Lung microvascular endothelial cell (primary cell): ENCODE measurements at regions not wholly inside any gene's neighbourhood (a gene's known extent, or its start where the extent isn't known, plus 50 kb on each side); places are given as distances from the start of the nearest gene placed in this dataset.

Source experiments
- DNase-seq, 2 donors: peaks; one replicate each; pipeline versions ENCODE4 v3.0.0 to v3.0.0-alpha.2; 2010; ENCODE audit warnings: low read depth in 2 of 2

DNA sequence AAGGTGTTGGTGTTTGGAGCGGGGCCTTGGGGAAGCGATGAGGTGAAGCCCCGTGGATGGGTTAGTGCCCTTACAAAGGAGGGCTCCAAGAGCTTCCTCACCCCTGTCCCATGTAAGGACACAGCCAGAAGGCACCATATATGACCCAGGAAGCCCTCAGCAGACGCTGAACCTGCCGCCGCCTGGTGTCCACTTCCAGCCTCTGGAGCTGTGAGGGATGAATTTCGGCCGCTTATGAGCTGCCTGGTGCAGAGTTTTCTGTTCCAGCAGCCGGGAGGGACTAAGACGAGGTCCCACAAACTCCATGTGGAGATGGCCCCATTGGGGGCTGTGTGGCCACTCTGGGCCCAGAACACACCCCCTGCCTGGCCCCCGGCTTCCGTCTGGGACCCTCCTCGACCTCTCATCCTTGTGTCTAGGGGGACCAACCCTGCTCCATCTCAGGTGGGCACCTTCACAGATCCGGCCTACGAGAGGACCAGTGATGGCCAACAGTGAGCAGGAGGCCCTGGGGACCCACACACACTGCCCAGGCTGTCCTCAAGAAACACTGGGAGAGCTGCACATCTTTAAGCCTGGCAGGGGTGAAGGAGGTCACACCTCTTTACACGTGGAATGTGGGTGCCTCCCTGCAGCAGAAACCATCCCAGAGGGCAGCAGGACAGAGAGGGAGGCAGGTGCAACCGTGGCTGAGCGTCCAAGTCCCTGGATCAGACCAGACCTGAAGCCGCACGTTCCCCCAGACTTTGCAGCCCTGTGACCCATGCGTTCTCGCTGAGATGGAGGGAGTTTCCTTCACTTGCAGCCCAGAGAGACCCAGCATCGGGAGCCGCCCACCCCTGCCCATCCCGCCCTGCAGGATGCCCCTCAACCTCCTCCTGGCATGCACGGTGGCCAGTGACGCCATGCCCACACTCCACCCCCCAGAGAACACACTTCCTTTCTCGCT lies 96.1 kb downstream of the PDGFA start:
- no peak for DNase-seq

DNA sequence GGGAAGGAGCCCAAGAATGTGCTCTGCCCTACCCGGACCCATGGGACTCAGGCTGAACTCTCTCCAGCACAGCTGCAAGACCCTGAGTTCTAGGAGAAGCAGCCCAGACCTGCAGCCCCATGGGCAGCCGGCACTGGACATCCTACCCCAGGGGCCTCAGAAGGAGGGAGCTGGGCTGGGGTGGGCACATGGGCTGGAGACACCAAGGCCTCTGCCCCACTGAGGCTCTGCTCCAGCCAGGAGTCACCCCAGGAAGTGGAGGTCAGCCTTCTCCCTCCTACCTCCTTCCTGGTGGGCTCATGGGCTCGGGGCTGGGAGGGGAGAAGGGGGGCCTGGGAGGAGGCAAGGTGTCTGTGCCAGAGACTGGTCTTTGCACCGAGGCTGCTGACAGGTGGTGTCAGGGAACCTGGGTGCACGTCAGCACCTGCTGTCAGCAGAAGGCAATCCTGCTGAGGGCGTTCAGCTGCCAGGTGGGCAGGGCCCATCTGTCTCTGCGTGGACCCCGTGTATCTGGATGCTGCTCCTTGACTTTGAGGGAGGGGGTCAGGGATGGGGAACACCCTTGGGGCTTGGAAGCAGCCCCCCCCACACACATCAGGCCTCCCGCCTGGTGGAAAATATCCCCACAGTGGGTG lies 95.2 kb downstream of the PDGFA start:
- no peak for DNase-seq

DNA sequence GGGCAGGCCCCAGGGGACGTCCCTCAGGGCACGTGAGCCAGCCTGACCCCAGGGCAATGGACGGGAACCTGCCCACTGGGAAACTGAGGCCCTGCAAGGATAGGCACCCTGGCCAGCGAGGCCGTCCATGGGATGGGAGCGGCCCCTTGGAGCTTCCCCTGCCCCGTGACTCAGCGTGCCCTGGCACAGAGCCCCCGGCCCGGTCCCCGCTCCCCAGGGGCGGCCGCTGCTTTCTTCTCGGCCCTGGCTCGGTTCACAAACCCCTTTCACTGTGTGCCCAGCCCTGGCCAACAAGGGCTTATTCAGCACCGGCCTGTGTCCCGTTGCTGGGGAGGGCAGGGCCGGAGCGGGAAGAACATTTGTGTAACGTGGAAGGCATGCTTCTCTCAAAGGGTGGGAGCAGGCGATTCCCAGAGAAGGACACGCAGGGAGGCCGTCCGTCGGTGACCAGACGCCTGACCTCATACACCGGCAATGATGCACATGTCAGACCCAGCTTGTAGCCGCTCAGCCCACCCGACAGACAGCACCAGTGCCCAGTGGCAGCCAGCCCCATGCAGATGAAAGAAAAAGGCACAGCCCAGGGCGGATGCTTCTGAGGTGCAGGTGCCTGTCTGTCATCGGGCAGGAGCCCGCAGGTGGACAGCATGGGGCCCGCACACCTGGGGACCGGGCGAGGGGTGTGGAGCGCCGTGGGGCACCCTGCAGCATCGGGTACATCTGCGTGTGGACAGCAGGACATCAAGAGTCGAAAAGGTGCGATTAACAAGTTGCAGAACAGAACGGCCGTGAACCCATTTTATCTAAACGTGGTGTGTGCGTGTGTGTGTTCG lies 94.5 kb downstream of the PDGFA start:
- no peak for DNase-seq

DNA sequence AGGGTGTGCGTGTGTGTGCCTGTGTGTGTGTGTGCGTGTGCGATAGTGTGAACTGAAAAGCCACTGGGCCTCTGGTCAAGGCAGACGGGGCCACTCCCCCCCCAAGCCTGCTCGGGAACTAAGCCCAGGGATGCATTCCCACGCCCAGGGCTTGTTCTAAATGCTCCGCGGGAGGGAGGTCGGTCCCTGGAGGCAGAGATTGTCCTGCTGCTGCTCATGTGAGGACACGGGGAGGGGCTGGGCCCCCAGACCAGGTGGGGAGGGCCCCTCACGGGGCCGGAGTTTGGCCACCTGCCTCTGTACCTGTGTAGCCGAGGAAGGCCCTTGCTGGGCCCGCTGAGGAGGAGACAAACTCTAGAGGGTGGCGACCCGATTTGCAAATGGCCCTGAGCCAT lies 93.9 kb downstream of the PDGFA start:
- DNase-seq = no peak

DNA sequence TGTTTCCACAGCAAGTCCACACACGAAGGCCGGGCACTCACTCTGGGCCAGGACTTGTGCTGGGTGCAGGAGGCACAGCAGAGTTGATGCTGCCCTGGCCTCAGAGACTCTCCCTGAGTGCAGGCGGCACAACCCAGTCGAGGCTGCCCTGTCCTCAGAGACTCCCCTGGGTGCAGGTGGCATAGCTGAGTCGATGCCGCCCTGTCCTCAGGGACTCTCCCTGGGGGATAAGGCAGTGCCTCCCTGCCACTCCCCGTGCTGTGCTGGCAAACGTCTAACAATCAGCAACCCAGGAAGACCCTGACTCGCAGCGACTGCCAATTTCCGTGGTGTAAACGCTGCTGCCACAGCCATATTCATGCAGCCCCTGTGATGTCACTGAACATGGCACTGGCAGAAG lies 93.1 kb downstream of the PDGFA start:
- no peak for DNase-seq

DNA sequence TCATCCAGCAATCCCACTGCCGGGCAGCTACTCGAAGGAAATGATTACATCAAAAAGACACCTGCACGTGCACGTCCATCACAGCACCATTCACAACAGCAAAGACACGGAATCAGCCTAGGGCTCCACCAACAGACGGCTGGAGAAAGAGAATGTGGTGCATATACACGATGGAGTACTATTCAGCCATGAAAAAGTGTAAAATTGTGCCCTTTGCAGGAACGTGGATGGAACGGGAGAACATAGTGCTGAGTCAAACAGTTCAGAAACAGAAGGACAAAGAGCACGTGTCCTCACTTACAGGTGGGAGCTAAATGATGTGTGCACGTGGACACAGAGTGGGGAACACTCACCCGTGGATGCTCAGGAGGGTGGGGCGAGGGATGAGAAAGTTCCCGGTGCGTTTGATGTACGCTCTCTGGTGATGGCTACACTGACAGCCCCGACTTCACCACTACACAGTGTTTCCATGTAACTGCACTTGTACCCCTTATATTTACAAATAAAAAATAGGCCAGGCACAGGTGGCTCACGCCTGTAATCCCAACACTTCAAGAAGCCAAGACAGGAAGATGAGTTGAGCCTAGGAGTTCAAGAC lies 92.0 kb downstream of the PDGFA start:
- no peak for DNase-seq

DNA sequence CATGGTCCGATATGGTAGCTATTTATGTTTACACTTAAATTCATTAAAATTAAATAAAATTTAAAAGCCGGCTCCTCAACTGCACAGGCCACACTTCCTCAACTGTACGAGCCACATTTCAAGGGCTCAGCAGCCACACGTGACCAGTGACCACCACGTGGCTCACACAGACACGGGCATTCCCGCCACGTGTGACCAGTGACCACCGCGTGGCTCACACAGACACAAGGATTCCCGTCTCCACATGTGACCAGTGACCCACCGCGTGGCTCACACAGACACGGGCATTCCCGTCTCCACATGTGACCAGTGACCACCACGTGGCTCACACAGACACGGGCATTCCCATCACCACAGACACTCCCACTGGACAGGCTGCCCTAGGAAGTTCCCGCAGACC lies 91.3 kb downstream of the PDGFA start:
- no peak for DNase-seq

DNA sequence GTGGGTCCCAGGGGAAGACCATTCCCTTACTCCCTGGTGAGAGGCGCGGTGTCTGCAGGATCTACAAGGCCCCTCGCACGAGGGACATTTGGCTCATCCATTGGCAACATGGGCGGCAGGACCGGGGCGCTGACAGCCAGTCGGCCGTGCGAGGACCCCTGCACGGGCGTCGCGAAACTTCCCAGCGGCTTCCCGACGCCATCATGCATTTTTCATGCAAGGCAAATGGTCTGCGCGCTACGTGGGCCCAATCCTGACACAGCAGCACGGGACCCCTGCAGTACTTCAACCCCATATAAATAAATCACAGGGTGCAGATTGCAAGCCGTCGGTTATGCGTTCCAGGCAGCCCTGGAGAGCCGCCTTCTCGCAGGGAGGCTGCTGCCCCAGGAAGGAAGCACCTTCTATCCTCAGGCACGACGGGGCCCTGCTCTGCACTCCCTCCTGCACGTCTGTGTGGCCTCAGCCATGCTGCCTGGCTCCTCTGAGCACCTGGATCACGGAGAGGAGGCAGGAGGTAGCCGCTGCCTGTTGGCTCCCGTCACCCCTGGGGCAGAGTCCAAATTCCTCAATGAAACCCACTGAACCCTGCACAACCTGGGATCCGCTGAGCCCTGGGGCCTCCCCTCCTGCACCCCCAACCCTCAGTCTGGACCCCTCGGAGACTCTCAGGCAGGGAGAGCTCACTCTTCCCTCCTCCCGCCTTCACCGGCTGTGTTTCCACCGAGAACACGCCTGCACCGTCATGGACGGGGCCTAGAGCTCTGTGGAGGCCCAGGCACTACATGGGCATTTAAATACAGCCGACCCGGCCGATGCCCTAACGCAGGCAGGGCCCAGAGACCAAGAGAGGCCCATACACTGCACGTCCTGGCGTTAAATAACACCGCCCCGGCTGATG lies 90.5 kb downstream of the PDGFA start:
- DNase-seq = no peak

DNA sequence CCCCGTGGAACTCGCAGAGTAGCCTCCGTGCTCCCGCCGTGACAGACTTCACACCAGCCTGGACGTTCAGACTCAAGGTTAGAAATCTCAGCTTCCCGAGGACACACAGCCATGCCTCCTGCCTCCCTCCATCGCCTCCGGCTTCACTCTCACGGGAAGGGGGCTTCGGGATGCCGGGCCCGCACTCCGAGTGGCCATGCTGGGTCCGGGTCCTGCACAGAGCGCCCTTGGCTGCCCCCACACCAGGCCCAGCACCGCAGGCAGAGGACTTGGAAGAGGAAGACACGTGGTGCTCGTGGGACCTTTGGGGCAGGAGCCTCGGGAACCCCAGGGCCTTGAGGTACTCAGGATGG lies 89.8 kb downstream of the PDGFA start:
- DNase-seq = no peak

DNA sequence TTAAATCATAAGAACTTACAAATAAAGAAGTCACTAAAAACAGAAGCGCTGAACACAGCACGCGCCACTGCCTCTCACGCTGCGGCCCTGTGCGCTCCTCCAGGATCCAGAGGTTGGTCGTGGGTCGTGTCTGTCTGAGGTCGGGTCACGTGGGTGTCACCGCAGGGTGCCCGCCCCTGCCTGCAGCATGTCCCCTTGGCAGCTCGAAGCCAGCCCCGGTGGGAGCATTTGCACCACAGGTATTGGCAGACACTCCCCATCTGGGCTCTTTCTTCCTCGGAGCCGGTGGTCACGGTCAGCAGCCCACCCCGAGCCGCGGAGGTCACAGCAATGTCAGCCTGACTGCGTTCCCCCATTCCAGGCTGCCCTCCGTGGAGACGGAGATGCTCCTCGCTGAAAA lies 88.6 kb downstream of the PDGFA start:
- no peak for DNase-seq

DNA sequence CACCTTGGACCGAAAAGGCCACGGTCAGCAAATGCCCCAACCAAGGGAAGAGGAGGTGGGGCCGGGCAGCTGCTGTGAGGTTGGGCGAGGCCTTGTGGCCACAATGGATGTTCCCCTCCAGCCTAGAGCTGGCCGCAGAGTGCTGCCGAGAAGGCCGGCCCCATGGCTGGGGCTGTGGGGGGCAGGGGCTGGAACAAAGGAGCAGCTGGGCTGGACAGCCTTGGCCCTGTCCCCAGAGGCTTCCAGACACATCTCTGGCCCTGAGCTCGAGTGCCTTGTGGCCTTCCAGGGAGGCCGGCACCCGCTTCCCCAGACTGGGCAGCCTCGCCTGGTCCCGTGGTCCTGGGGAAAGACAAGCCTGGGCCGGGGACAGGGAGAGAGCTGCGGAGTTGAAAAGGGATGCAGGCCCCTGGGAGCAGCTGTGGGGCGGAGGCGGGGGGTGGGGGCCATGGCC lies 88.0 kb downstream of the PDGFA start:
- DNase-seq = no peak

DNA sequence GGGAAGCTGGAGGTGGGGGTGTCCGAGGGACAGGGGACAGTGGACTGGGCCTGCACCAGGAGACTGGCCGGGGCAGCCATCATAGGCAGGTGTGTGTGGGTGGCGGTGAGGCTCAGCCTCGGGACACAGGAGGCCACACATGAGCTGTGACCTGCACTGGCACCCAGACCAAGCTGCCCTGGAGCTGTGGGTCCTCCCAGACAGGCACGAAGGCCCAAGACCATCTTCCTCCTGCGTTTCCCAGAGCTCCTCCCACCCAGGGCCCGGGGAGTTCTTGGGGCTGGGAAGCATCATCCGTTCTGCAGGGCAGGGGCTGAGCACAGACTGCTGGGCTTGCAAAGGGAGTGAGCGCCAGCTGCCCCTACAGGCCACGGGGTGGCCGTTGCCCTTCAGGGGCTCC lies 87.4 kb downstream of the PDGFA start:
- DNase-seq = no peak

DNA sequence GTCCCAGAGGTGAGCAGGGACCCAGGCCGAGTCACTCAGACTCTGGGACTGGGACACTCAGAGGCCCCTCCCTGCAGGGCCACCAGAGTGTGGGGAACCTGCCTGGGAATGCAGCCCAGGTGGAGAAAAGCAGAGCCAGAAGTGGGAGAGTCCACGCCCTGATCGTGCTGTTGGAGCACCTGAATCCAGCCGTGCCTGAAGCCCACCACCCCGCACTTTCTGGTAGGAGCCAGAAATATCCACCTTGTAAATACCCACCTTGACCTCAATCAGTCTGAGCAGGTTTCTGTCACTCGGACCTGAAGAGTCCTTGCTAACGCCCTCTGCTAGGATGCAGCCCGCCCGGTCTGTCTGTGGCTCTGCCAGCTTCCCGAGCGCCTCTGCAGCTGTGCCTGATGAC lies 86.7 kb downstream of the PDGFA start:
- no peak for DNase-seq

DNA sequence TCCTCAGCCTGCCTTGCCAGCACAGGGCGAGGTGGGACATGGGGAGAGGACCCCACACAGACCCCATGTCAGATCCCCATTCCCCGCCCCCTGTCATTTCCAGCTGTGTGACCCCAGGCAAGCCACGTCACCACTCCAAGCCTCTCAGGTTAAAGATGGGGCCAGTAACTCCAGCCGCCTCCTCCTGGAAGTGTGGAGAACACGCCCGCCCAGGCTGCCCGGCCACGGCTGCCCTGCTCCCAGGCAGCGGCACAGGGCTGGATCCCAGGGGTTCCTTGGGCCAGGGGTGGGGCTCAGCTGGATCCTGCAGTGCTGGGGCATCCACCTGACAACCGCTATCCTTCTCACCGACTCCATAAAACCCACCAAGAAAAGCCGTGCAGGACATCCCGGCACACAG lies 86.1 kb downstream of the PDGFA start:
- DNase-seq = no peak

DNA sequence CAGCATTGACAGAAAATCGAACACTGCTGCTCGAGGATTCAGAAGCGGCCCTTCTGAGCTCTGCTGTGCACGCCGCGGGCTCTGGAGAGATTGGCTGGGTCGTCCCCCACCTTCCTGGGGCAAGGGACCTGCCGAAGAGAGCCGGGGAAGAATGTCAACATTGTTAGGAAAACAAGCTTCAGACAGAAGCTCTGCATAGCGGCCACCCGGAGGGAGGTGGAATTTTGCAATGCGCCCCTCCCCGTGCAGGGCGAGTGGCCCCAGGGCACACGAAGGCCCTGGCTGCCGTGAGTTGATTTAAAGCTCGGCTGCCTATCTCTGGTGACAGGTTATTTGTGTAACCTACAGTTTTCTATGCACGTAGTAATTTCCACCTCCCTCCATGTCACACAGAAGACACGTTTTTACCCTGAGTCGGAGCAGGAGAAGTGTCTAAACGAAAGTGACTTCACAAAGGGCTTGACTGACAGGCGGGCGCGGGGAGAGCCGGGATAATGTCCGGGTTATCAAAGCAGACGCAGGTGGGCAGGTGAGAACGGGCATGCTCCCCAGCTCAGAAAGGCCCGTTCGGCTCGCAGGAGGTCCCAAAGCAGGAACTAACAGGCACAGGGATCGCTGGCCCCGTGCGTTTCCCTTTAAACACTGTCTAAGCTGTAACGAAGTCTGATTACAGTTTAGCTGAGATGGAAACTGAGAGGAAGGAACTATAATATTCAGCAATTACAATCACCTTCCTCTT lies 84.6 kb downstream of the PDGFA start:
- DNase-seq = peak; percentile 11 to 23

DNA sequence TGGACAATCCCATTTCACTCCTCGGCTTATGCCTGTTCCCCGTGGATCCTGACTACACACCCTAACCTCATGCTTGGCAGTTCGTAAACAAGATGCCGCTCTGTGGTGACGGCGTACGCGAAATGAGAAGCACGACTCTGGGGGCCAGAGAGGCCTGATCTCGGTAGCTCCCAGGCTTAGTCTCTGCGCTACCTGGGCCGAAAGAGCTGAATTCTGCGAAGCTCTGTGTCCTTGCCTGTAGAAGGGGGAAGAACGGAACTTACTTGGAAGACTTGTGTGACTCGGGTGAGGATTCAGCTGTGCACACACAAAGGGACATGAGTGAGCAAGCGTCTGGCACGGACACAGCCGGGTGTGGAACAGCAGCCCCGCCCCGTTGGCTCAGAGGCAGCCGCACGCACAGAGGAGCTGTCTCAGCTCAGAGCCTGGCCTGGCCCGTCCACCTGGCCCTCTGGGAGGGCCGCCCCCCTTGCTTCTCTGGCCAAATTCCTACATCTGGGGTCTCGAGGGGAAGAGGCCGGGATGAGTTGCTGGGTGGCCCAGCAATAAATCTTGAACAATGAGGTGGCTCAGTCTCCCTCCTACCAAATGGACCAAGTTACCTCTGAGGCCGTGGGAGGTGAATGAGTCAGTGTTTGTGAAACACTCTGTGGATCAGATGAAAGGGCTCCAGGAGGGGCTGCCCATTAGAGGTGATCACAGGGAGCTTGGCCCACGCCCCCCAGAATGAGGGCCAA lies 83.8 kb downstream of the PDGFA start:
- peak; percentile 66 to 68 for DNase-seq

DNA sequence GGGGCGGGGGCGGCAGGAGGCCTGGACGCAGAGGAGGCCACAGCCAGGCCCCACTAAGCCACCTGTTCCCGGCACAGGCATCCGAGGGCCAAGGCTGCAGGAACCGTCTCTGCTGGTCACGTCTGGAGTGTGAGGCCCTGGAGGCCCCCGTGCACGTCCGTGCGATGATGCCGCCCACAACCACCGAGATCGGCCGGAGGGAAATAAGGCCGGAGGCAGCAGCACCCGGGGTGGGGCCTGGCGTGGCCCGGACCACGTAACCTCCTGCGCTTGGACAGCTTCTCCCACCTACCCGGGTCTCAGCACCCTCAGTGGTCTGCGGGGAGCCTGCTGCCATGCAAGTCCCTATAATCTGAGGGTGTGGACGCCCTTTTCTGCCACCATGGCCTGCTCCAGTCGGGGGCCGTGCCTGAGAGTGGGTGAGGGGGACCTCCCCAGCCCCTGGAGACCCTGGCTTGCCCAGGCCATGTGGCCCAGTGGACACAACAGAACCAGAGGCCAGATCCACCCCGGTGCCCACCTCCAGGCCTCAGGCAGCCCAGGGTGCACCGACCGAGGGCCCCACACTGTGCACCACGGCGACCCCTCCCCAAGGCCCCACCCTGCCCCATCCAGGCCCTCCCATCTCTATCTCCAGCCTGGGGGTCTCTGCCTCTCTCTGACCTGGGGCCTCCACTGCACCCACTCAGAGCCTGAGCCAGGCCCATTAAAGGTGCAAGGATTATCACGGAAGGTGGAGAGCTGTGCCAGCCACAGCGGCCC lies 83.1 kb downstream of the PDGFA start:
- no peak for DNase-seq
